NCI-H2227 (cell line): ENCODE measurements at regions not wholly inside any gene's neighbourhood (a gene's known extent, or its start where the extent isn't known, plus 50 kb on each side); places are given as distances from the start of the nearest gene placed in this dataset.

Source experiments
- DNase-seq: peaks from one replicate; lab custom pipeline; 2025; ENCODE audit not compliant: unreplicated experiment; lab: John Stamatoyannopoulos, UW

GRCh38 chr12:93102312-93102711, 173.2 kb upstream of the EEA1 start:
- DNase-seq = no peak

GRCh38 chr12:93102744-93103143, 173.6 kb upstream of the EEA1 start:
- DNase-seq = no peak

- no peak for DNase-seq
These were observed 174.1 kb upstream of the EEA1 start for GRCh38 chr12:93103154-93103553.

- no peak for DNase-seq
These were observed 175.4 kb upstream of the EEA1 start for GRCh38 chr12:93104535-93104934.

GRCh38 chr12:93106910-93107309, 177.8 kb upstream of the EEA1 start:
- no peak for DNase-seq

- peak; percentile 19 for DNase-seq
These were observed 178.6 kb upstream of the EEA1 start for GRCh38 chr12:93107514-93108312.

GRCh38 chr12:93108985-93109384, 179.9 kb upstream of the EEA1 start:
- DNase-seq = no peak

GRCh38 chr12:93109551-93110203, 180.6 kb upstream of the EEA1 start:
- DNase-seq = peak; percentile 18

- no peak for DNase-seq
These were observed 182.7 kb upstream of the EEA1 start for GRCh38 chr12:93111773-93112172.

GRCh38 chr12:93113317-93114006, 184.4 kb upstream of the EEA1 start:
- DNase-seq = no peak

GRCh38 chr12:93115198-93115601, 186.1 kb upstream of the EEA1 start:
- DNase-seq = no peak

GRCh38 chr12:93115646-93116045, 186.6 kb upstream of the EEA1 start:
- no peak for DNase-seq

- no peak for DNase-seq
These were observed 187.5 kb upstream of the EEA1 start for GRCh38 chr12:93116632-93117031.

- no peak for DNase-seq
These were observed 192.8 kb upstream of the EEA1 start for GRCh38 chr12:93121729-93122488.

- DNase-seq = no peak
These were observed 193.5 kb upstream of the EEA1 start for GRCh38 chr12:93122569-93123091.

GRCh38 chr12:93125126-93125525, 196.0 kb upstream of the EEA1 start:
- DNase-seq = no peak

GRCh38 chr12:93126069-93126474, 197.0 kb upstream of the EEA1 start:
- no peak for DNase-seq

GRCh38 chr12:93127107-93127560, 198.0 kb upstream of the EEA1 start:
- DNase-seq = no peak

- DNase-seq = no peak
These were observed 198.7 kb upstream of the EEA1 start for GRCh38 chr12:93127582-93128331.

- DNase-seq = no peak
These were observed 199.2 kb upstream of the EEA1 start for GRCh38 chr12:93128332-93128707.
